ENCODE measurements at regions not wholly inside any gene's neighbourhood (a gene's known extent, or its start where the extent isn't known, plus 50 kb on each side); places are given as distances from the start of the nearest gene placed in this dataset.

DNA sequence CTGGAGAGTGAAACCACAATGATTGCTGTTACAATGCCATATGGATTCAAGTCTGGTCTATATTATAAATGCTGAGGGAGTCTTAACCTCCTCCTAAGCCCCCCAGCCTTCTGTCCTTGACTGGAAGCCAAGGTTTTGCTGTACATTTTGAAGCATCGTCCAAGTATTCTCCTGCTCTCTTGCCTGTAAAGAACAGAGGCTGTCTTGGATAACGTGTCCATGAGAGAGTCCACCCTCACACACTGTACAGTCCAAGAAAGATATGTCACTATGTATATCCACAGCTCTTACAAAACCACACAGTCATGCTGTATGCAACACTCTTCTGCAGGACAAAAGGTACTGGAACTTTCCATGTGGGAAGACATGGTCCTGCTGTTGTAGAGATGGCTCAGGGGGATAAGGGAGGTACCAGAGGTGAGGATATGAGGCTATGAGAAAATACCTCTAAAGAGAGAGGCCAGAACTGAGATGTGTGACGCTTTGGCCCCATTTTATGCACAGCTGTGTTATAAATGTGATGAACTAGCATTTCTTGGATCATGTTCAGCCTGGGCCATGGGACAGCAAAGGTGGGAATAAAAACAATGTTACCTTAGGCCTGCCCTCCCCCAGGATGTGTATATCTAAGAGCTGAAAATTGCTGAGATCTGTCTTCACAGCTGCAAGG, 678.6 kb downstream of the IQCM start:
- Histone ChIP-seq H2AFZ (ENCODE audit: low read depth) (no peak overlapping the region), H3K27me3 (ENCODE audit: insufficient read depth) (no peaks in the 10 kb centered on the region), H3K27ac (ENCODE audit: low read depth in 2 of 2, low read length in 1 of 2) (no peak overlapping the region), H3K4me2 (no peak overlapping the region), H3K36me3 (replicated peaks in 1 of 2; ENCODE audit: control insufficient read depth in 1 of 2, insufficient read depth in 2 of 2, low read length in 1 of 2) (no peaks in the 10 kb centered on the region), H3K9me3 (no peaks in the 10 kb centered on the region), H3K4me1 (ENCODE audit: control insufficient read depth in 1 of 2, insufficient read depth in 2 of 2, low read depth in 1 of 2, low read length in 1 of 2) (peaks cover 0 to 31% of the 10 kb centered on the region in 2 experiments; a peak in 1 of 4 replicates), H3K9me2 (no peaks in the 10 kb centered on the region), H3K4me3 (ENCODE audit: low read depth in 2 of 2, low read length in 1 of 2) (no peak overlapping the region), H3F3A (replicated peaks; ENCODE audit: insufficient read depth) (no peaks in the 10 kb centered on the region), H4K20me1 (ENCODE audit: insufficient read depth) (no peaks in the 10 kb centered on the region), H3K79me2 (ENCODE audit: insufficient read depth) (no peaks in the 10 kb centered on the region), H3K9ac (no peak overlapping the region)
- DNase-seq, result no peak
- 18% methylated on average over 3 of the region's 3 CpGs for WGBS (ENCODE audit: low lambda C conversion rate)
- ChIA-PET CTCF (no interaction called here), POLR2A (no interaction called here)
- TF ChIP-seq, protein P1, sequence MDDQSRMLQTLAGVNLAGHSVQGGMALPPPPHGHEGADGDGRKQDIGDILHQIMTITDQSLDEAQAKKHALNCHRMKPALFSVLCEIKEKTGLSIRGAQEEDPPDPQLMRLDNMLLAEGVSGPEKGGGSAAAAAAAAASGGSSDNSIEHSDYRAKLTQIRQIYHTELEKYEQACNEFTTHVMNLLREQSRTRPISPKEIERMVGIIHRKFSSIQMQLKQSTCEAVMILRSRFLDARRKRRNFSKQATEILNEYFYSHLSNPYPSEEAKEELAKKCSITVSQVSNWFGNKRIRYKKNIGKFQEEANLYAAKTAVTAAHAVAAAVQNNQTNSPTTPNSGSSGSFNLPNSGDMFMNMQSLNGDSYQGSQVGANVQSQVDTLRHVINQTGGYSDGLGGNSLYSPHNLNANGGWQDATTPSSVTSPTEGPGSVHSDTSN (IDR thresholded peaks at IDR 0.05), result no peak
- TF ChIP-seq, protein P2, sequence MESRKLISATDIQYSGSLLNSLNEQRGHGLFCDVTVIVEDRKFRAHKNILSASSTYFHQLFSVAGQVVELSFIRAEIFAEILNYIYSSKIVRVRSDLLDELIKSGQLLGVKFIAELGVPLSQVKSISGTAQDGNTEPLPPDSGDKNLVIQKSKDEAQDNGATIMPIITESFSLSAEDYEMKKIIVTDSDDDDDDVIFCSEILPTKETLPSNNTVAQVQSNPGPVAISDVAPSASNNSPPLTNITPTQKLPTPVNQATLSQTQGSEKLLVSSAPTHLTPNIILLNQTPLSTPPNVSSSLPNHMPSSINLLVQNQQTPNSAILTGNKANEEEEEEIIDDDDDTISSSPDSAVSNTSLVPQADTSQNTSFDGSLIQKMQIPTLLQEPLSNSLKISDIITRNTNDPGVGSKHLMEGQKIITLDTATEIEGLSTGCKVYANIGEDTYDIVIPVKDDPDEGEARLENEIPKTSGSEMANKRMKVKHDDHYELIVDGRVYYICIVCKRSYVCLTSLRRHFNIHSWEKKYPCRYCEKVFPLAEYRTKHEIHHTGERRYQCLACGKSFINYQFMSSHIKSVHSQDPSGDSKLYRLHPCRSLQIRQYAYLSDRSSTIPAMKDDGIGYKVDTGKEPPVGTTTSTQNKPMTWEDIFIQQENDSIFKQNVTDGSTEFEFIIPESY (IDR thresholded peaks at IDR 0.05; ENCODE audit: borderline replicate concordance, low read depth), result no peak
- no peak for TF ChIP-seq TCF12 (IDR thresholded peaks at IDR 0.05)
- no peak for TF ChIP-seq GABPA (IDR thresholded peaks at IDR 0.05; ENCODE audit: low read depth)
- TF ChIP-seq, protein P3, sequence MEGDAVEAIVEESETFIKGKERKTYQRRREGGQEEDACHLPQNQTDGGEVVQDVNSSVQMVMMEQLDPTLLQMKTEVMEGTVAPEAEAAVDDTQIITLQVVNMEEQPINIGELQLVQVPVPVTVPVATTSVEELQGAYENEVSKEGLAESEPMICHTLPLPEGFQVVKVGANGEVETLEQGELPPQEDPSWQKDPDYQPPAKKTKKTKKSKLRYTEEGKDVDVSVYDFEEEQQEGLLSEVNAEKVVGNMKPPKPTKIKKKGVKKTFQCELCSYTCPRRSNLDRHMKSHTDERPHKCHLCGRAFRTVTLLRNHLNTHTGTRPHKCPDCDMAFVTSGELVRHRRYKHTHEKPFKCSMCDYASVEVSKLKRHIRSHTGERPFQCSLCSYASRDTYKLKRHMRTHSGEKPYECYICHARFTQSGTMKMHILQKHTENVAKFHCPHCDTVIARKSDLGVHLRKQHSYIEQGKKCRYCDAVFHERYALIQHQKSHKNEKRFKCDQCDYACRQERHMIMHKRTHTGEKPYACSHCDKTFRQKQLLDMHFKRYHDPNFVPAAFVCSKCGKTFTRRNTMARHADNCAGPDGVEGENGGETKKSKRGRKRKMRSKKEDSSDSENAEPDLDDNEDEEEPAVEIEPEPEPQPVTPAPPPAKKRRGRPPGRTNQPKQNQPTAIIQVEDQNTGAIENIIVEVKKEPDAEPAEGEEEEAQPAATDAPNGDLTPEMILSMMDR (IDR thresholded peaks at IDR 0.05), result no peak
- TF ChIP-seq, protein P4, sequence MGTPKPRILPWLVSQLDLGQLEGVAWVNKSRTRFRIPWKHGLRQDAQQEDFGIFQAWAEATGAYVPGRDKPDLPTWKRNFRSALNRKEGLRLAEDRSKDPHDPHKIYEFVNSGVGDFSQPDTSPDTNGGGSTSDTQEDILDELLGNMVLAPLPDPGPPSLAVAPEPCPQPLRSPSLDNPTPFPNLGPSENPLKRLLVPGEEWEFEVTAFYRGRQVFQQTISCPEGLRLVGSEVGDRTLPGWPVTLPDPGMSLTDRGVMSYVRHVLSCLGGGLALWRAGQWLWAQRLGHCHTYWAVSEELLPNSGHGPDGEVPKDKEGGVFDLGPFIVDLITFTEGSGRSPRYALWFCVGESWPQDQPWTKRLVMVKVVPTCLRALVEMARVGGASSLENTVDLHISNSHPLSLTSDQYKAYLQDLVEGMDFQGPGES (IDR thresholded peaks at IDR 0.05; ENCODE audit: low read depth, low read length), result no peak
- TF ChIP-seq NFIC (IDR thresholded peaks at IDR 0.05; ENCODE audit: borderline replicate concordance), result no peak
- no peak for TF ChIP-seq CHD2 (IDR thresholded peaks at IDR 0.05; ENCODE audit: low read length, partially characterized antibody)
- no peak for TF ChIP-seq EZH2phosphoT487 (IDR thresholded peaks at IDR 0.05; ENCODE audit: borderline replicate concordance, low read depth)
- TF ChIP-seq RCOR1 (IDR thresholded peaks at IDR 0.05; ENCODE audit: low read length), result no peak
- TF ChIP-seq JUND (IDR thresholded peaks at IDR 0.05), result no peak
- TF ChIP-seq, protein P5, sequence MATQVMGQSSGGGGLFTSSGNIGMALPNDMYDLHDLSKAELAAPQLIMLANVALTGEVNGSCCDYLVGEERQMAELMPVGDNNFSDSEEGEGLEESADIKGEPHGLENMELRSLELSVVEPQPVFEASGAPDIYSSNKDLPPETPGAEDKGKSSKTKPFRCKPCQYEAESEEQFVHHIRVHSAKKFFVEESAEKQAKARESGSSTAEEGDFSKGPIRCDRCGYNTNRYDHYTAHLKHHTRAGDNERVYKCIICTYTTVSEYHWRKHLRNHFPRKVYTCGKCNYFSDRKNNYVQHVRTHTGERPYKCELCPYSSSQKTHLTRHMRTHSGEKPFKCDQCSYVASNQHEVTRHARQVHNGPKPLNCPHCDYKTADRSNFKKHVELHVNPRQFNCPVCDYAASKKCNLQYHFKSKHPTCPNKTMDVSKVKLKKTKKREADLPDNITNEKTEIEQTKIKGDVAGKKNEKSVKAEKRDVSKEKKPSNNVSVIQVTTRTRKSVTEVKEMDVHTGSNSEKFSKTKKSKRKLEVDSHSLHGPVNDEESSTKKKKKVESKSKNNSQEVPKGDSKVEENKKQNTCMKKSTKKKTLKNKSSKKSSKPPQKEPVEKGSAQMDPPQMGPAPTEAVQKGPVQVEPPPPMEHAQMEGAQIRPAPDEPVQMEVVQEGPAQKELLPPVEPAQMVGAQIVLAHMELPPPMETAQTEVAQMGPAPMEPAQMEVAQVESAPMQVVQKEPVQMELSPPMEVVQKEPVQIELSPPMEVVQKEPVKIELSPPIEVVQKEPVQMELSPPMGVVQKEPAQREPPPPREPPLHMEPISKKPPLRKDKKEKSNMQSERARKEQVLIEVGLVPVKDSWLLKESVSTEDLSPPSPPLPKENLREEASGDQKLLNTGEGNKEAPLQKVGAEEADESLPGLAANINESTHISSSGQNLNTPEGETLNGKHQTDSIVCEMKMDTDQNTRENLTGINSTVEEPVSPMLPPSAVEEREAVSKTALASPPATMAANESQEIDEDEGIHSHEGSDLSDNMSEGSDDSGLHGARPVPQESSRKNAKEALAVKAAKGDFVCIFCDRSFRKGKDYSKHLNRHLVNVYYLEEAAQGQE (IDR thresholded peaks at IDR 0.05; ENCODE audit: low read depth, low read length), result no peak
- TF ChIP-seq YY1 (IDR thresholded peaks at IDR 0.05; ENCODE audit: low read depth), result no peak
- no peak for TF ChIP-seq RFX5 (IDR thresholded peaks at IDR 0.05; ENCODE audit: low read length)
- no peak for TF ChIP-seq GATA2 (CRISPR knock-in tag; IDR thresholded peaks at IDR 0.05)
- no peak for TF ChIP-seq RXRA (IDR thresholded peaks at IDR 0.05; ENCODE audit: borderline replicate concordance, low read depth)
- TF ChIP-seq FOXM1 (IDR thresholded peaks at IDR 0.05; ENCODE audit: low read depth), result no peak
- TF ChIP-seq, protein P6, sequence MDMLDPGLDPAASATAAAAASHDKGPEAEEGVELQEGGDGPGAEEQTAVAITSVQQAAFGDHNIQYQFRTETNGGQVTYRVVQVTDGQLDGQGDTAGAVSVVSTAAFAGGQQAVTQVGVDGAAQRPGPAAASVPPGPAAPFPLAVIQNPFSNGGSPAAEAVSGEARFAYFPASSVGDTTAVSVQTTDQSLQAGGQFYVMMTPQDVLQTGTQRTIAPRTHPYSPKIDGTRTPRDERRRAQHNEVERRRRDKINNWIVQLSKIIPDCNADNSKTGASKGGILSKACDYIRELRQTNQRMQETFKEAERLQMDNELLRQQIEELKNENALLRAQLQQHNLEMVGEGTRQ (IDR thresholded peaks at IDR 0.05; ENCODE audit: borderline replicate concordance, low read depth, low read length), result no peak
- TF ChIP-seq, protein P7, sequence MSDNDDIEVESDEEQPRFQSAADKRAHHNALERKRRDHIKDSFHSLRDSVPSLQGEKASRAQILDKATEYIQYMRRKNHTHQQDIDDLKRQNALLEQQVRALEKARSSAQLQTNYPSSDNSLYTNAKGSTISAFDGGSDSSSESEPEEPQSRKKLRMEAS (IDR thresholded peaks at IDR 0.05; ENCODE audit: low read depth), result no peak

Data from SK-N-SH (cell line).